Activated T-cell treated with anti-CD3 and anti-CD28 coated beads for 48 hours (primary cell): ENCODE measurements at regions not wholly inside any gene's neighbourhood (a gene's known extent, or its start where the extent isn't known, plus 50 kb on each side); places are given as distances from the start of the nearest gene placed in this dataset.

Source experiments
- DNase-seq: peaks from one replicate; pipeline ENCODE4 v3.0.0-alpha.2; 2020; ENCODE audit warnings: low read depth

GRCh38 chr19:31946491-31946890, 398.9 kb upstream of the ZNF507 start:
- no peak for DNase-seq

DNA sequence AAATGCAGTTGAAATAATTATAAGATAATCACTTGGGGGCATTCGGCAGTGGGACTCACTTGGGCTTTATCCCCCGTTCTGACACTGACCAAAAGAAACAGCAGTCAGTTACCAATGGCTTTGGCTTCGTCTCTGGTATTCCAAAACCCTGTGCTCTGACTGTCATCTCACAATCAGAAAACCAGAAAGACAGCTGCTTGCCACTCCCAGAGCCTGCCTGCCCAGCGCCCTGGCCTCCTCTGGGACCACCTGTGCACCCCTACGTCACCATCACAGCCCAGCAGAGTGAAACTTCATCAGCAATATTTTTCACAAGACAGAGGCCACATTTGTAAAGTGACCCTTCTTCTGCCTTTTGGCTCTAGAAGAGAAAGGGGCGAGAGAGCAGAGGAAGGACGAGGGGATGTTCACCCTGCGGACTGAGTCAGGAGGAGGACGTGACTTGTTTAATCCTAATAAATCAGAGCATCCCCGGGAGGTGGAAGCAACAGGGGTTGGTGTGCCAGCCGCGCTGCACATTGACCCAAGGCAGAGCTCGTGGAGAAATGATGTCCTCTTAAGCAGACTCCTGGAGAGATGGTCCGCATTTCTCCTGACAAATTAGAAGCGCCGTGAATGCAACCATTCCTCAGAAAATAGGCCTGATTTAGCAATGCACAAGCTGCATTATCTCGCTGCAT, 397.8 kb upstream of the ZNF507 start:
- no peak for DNase-seq

DNA sequence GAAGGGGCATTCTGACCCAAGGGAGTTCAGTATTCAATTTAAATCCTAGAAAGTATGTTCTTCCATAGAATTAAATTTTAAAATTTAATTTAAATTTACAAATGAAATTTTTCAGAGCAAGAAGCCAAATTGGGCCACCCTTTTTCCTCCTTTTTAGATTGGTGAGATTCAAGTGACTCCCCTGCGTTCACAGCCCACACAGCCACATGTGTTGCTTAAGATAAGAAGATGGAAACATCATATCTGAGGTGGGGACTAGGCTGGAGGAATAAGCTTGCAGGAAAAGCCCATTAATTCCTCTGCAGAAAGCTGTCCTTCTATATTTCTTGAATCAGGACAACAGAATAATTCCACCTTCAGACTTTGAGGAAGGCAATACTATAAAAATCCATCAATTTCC, 392.7 kb upstream of the ZNF507 start:
- no peak for DNase-seq

DNA sequence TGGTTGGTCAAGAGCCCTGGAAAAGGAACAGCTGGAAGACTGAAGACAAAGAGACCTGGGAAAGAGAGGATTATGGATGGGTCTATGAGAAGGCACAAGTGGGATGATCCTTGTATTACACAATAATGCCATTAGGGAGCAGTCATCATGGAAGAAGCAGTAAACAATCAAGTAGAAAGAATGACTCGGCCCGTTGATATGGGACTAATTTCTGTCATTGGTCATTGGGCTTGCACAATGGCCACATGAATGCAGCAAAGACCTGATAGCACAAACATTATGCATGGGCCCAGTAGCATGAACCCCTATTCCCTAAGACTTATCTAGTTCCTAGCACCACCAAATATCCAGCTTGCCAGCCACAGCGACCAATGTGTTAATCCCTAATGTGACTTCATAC, 390.3 kb upstream of the ZNF507 start:
- DNase-seq = no peak

DNA sequence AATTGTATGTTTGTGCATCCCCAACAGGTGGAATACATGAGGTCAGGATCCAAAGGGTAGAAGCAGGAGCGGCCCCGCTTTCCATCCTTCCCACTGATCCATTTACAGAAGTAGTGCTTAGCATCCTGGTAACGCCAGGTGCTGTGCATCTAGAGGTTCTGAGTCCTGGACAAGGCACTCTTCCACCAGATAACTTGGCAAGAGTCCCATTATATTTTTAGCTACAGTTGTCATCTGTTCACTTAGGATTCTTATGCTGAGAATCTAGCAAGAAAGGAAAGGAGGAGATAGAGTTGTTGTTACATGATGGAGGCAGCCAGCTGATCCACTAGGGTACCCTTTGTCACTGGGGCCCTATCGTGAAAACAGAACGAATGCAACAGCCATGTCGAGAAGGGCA, 389.5 kb upstream of the ZNF507 start:
- no peak for DNase-seq

GRCh38 chr19:31956771-31957392, 388.5 kb upstream of the ZNF507 start:
- DNase-seq = no peak

DNA sequence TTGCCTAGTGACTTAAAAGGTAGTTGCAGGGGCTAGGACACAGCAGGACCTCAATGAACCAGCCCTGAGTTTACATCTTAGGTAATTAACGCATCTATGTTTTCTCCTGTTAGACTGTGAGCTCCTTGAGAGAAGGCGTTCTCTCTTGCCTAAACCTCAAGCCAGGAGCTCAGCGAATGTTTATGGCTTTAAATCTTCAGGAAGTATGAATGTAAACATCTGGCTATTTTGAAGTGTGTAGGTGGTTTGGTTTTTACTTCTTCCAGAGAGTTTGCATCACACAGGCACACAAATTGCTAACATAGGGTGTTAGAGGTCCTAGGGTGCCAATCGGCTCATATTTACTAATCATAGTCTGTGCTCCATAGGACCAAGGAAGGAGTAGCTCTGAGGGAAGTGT, 387.7 kb upstream of the ZNF507 start:
- no peak for DNase-seq

- DNase-seq = no peak
Measured at GRCh38 chr19:31959527-31960018, 385.8 kb upstream of the ZNF507 start.

DNA sequence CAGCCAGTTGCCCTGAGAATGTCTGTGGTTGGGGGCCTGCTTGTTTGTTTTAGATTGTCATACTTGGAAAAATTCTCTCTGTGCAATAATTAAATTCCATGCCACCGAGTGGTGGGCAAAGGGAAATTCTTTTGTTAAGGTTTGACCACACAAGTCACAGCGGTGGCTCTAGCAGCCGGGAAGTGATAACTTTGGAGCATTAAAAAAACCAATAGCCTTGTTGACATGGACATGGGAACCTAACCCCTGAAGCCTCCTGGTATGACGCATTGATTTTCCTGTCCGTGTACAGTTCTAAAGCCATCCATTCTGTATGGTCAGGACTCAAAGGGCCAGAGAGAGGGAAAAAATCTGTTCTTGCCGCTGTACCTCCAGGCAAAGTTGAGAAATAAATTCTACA, 384.9 kb upstream of the ZNF507 start:
- DNase-seq = no peak

DNA sequence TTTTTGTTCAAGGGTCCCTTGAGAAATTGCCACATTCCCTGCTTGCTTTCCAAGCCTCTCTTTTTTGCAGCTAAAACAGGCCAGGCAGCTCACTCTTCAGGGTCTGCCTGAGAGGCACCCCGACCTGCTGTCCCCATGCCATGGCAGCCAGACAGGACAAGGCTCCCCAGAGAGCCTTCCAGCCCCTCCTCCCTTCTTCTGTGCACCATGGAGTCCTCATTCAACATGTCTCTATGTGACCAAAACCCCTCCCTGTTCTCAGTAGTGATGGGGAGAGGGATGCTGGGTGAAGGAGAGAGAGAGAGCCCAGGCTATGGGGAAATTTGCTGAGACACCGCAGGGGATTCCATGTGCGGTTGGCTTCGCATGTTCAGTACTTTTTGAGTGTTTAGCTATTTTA, 384.2 kb upstream of the ZNF507 start:
- DNase-seq = no peak

GRCh38 chr19:31961667-31962066, 383.7 kb upstream of the ZNF507 start:
- no peak for DNase-seq

GRCh38 chr19:31962561-31962996, 382.8 kb upstream of the ZNF507 start:
- no peak for DNase-seq

DNA sequence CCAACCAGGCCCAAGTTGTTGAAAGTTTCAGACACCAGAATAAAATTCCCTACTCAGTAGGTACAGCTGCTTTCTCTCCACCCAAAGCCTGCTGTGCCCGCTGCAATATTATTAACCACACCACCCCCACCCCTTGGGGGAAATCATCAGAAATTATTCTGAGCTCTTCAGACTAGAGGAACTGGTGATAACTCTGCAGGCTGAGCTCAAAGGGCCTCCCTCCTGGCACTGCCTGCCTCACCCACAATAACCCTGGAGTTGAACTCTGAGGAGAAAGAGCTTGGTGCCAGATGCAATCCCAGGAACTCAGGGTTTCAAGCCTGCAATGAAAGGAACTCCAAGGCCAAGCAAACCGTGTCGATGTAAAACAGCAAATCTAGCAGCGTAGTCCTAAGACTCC, 381.7 kb upstream of the ZNF507 start:
- DNase-seq = no peak

DNA sequence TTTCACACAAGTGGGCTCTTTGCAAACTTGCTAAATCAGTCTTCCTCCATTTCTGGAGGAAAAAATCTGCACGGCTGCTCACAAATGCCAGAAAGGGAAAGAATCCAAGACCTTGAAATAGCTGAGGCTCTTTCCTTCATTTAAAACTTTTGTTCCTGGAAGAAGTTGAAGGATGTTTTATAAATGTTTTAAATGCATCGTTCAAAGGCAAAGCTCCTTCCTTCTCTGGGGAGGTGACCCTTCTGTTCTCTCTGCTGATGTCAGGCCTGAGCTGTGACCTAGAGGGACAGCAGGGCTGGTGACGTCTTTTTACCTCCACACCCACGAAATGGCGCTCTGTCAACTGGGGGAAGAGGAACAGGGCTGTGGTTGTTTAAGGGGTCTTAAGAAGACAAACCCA, 376.4 kb upstream of the ZNF507 start:
- DNase-seq = no peak

DNA sequence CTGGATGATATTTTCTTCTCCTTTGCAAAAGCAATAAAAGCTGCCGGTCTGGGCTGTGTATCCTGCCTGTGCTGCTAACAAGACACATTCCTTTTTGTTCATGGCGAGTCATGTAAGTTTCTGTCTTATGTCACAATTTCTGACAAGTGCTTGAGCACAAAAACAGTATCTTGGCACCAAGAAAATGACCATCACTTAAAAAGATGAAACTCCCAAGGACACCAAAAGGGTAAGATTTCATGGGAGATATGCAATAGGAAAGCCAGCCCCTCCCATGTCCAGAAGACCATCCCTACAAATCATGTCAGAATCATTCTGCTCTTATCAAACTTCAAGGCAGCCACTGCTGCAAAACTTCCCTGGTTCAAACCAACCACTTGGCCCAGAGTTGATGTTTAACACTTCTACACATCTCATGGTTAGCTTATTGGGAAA, 375.4 kb upstream of the ZNF507 start:
- DNase-seq = no peak

DNA sequence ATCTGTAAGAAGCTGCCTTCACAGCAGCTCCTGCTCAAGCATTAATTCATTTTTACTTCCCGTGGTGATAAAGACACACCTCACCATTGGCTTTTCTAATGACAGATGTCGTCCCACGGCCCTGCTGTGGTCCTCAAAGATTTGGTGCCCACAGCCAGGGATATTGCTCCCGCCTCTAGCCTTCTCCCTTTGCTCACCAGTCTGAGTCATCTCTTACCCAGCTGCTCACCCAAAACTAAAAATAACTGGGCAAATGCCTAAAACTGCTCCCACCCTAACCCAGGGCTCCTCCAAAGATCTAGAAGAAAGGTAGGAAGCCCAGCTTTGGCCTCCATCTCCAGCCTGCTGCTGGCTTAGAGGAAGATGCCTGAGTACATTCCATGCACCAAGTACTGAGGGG, 371.1 kb upstream of the ZNF507 start:
- DNase-seq = no peak

DNA sequence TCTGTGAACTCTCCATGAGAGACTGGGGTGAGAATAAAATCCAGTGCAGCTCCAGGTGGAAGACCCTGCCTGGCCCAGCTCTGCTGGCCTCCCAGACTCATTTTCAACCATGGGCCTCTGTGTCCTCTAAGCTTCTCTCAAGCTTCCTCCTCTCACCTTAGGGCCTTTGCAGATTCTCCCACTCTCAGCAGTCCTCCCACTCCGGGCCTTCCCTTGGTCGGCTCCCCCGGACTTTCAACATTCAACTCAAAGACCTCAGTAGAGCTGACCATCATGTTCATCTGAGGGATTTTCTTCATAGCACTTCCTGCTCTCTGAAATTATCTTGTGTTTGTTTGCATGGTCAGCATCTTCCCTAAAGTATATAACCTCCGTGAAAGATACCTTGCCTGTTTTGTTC, 370.5 kb upstream of the ZNF507 start:
- DNase-seq = no peak

GRCh38 chr19:31975461-31975860, 369.9 kb upstream of the ZNF507 start:
- DNase-seq = no peak

DNA sequence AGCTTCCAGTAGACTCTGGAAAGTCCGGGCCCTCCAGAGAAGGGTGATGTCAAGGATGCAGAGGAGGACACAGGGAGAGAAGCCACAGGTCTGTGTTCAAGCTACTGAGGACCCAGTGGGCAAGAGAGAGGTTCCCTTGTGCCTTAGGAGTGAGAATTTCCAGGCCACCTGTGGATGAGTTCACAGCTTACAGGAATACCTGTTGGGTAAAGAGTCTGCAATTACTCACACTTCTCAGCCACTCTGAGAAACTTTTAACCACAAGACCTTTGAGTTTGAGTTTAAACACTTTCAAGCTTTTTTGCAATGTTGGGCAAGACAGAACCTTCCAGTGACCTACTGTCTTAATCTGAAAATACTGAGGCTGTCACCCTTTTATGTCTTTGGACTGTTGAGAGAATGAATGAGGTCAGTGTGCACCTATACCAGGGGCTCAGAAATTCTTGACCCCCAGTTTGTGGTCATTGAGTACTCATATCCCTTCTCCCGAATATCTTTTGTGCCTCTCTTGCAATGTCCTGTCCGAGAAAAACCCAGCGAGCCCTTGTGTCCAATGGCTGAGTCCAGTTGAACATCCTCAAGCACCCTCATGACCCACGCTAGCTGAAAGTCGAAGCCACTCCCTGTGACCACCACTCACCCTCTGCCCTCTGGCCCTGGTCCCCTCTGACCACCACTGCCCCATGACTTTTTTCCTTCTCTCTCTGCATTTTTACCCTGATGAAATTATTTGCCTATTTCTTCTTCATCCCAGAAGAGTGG, 368.5 kb upstream of the ZNF507 start:
- no peak for DNase-seq

GRCh38 chr19:31979362-31979761, 366.0 kb upstream of the ZNF507 start:
- no peak for DNase-seq

DNA sequence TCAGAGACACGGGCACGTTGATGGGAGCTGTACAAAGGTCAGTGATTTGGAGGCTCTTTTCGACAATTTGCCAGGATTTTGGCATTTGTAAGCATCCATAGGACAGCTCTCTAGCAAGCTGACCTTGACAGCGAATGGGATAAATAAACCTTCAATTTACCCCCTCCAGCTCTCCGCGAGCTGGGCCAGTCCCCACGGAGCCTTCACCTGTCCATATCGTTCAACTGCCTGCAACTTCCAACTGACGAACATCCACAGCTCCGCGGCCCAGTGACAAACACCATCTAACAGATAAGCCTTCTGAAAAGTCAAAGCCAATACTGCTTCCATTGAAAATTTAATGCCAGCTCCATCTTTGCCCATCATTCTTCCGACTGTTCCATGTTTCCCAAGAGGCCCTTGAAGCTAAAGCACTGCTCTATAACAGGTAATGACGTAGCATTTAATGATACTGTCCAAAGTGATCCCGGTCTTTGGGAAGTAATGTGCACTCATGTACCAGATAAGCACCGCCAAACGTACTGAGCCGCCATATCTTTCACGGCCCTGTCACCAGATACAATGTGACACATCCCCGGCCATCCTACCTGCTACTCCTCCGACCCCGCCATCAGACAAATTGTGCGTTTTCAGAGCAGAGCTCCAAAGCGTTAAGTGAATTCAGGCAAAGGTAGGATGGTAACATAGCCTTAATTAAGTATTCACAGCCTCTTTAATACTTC, 365.3 kb upstream of the ZNF507 start:
- DNase-seq = no peak

DNA sequence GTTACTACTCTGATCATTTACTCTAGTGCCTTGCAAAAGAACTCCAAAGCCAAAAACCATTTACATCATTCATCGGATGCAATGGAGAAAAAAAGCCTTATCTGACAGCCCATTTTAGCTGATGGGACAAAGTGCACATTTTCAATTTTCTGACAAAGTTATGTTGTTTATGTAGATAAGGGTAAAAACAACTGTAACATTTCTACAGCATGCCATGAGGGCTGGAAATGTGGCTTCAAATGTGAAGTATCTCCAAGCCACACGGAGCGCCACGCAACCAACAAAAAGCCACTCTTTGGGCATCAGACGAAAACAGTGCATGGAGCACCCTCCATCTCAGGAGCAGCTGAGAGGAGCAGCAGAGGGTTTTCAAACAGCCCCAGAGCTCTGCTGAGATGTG, 364.6 kb upstream of the ZNF507 start:
- DNase-seq = no peak

- no peak for DNase-seq
Measured at GRCh38 chr19:31981545-31981944, 363.9 kb upstream of the ZNF507 start.
